DMS114 treated with DMSO at 0.1 percent for 48 hours (cell line): ENCODE measurements at regions not wholly inside any gene's neighbourhood (a gene's known extent, or its start where the extent isn't known, plus 50 kb on each side); places are given as distances from the start of the nearest gene placed in this dataset.
"Not testable (repeated sequence)": the region's sequence is repeated elsewhere in the genome, so short reads cannot be mapped to it uniquely, and the experiment has no call there.

Experiments used
- DNase-seq: peaks from one replicate; lab custom pipeline; 2025; ENCODE audit not compliant: unreplicated experiment; lab: John Stamatoyannopoulos, UW

GRCh38 chr18:75860166-75860565 is 432.7 kb upstream of the SMIM21 start:
- DNase-seq = no peak

- no peak for DNase-seq
Observed at GRCh38 chr18:75859533-75859932, 432.0 kb upstream of the SMIM21 start.

- no peak for DNase-seq
Observed at GRCh38 chr18:75858754-75859153, 431.3 kb upstream of the SMIM21 start.

- DNase-seq = no peak
Observed at GRCh38 chr18:75857558-75857957, 430.1 kb upstream of the SMIM21 start.

- no peak for DNase-seq
Observed at GRCh38 chr18:75854808-75855207, 427.3 kb upstream of the SMIM21 start.

GRCh38 chr18:75854174-75854573 is 426.7 kb upstream of the SMIM21 start:
- no peak for DNase-seq

GRCh38 chr18:75846321-75846720 is 418.8 kb upstream of the SMIM21 start:
- no peak for DNase-seq

- no peak for DNase-seq
Observed at GRCh38 chr18:75845413-75845812, 417.9 kb upstream of the SMIM21 start.

- no peak for DNase-seq
Observed at GRCh38 chr18:75844146-75844545, 416.6 kb upstream of the SMIM21 start.

GRCh38 chr18:75840131-75840530 is 412.6 kb upstream of the SMIM21 start:
- no peak for DNase-seq

GRCh38 chr18:75839686-75840085 is 412.2 kb upstream of the SMIM21 start:
- not testable (repeated sequence) for DNase-seq

GRCh38 chr18:75839041-75839440 is 411.5 kb upstream of the SMIM21 start:
- no peak for DNase-seq

GRCh38 chr18:75837316-75837715 is 409.8 kb upstream of the SMIM21 start:
- DNase-seq = no peak

GRCh38 chr18:75836516-75836915 is 409.0 kb upstream of the SMIM21 start:
- no peak for DNase-seq

- no peak for DNase-seq
Observed at GRCh38 chr18:75831960-75832359, 404.5 kb upstream of the SMIM21 start.

GRCh38 chr18:75830828-75831227 is 403.3 kb upstream of the SMIM21 start:
- no peak for DNase-seq

- no peak for DNase-seq
Observed at GRCh38 chr18:75829091-75829490, 401.6 kb upstream of the SMIM21 start.

- no peak for DNase-seq
Observed at GRCh38 chr18:75828379-75828778, 400.9 kb upstream of the SMIM21 start.

GRCh38 chr18:75827751-75828287 is 400.3 kb upstream of the SMIM21 start:
- no peak for DNase-seq

- DNase-seq = no peak
Observed at GRCh38 chr18:75824661-75825060, 397.2 kb upstream of the SMIM21 start.

- DNase-seq = no peak
Observed at GRCh38 chr18:75823471-75823870, 396.0 kb upstream of the SMIM21 start.

- DNase-seq = no peak
Observed at GRCh38 chr18:75818383-75818782, 390.9 kb upstream of the SMIM21 start.

- DNase-seq = no peak
Observed at GRCh38 chr18:75815767-75816166, 388.3 kb upstream of the SMIM21 start.

- no peak for DNase-seq
Observed at GRCh38 chr18:75812761-75813160, 385.3 kb upstream of the SMIM21 start.
